T follicular helper cell (primary cell): ENCODE measurements at regions not wholly inside any gene's neighbourhood (a gene's known extent, or its start where the extent isn't known, plus 50 kb on each side); places are given as distances from the start of the nearest gene placed in this dataset.
"Not testable (repeated sequence)": the region's sequence is repeated elsewhere in the genome, so short reads cannot be mapped to it uniquely, and the experiment has no call there.

Source experiments
- DNase-seq: peaks from one replicate; pipeline ENCODE4 v3.0.0-alpha.2; 2020; ENCODE audit warnings: low read depth

DNA sequence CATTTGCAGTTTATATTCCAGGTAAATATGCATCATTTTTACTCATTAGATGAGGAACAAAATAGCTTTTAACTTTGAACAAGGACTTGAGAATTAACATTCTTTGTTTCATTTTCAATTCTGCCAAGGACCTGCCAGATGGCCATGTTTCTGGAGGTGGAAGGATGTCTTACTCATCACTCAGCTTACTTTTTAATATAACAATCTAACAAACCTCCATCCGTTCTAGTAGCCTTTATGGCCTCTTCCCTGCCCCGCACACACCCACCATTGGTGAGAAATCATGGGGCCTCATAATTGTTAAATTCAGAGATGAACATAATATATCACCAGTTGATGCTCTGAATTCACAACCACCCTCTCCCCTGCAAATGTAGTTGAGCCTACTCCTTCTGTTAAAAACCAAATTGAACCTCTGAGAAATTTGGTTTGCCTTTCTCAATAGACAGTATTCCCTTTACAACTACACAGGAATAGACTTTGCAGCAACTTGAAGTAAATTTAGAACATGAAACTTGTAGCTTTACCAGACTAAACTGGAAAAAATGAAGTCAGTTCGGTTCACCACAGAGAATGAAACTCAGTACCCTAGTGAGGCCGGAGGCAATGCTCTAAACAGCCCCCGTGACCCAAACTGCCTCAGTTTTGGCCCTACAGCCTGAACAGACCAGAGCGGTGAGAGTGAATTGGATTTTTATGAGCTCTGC is 50.1 kb upstream of the ACSL4 start:
- DNase-seq, result no peak

DNA sequence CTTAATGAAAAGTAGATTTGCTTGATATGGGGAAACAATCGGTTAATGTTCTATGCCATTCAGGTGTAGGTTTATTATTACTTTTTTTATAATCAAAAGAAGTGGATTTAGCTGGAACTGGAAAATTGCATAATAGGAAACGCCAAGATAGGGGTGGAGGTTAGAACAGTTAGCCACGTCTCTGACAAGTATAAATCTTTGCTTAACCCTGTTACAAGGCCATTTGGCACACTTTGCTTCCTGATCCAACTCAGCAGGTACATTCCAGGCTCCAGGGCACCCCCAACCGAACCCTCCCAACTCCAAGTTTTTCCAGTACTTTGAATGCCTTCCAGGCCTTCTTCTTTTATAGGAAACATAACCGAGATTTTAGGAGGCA is 50.6 kb upstream of the ACSL4 start:
- no peak for DNase-seq

DNA sequence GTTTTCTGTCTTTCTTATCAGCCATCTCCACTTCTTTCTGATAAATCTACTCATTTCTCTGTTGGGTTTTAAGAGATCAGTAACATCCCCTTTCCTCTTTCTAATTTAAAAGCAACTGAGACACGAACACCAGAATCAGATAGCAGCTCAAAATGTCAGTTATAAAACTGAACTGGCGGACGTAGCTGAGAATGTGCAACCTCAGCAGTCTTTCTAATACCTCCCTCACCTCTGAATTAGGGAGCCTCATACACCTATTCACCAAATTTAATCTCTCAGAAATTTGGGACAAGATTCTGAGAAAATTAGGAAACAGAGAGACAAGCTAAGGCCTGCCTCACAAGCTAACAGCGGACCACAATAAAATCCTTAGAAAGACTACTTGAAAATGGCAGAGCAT is 52.0 kb upstream of the ACSL4 start:
- DNase-seq, result no peak

DNA sequence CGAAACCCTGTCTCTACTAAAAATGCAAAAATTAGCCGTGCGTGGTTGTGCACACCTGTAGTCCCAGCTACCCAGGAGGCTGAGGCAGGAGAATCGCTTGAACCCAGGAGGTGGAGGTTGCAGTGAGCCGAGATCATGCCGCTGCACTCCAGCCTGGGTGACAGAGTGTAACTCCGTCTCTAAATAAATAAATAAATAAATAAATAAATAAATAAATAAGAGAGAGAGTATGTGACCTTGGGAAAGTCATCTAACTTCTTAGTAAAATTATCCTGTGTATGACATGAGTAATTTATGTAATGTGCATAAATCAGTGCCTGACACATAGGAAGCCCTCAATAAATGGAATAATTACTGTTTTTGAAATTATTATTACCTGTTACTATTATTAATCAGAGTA is 57.5 kb upstream of the ACSL4 start:
- not testable (repeated sequence) for DNase-seq

DNA sequence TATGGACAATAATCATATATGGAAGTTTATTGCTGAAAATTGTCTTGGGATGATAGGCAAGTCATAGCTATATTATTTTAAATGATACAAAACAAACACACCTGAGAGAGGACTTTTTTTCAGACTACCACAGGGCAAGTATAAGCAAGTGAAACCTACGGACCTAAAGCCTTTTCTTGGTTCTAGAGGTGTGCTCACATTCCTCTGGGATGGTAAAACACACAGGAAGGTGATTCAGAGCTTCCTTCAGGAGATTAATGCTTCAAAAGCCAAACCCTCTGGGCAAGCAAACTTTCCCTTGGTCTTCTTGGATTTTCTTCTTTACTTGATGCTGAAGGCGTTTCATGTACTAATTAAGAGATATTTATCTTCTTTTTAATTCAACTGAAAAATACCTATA is 60.1 kb upstream of the ACSL4 start:
- no peak for DNase-seq

DNA sequence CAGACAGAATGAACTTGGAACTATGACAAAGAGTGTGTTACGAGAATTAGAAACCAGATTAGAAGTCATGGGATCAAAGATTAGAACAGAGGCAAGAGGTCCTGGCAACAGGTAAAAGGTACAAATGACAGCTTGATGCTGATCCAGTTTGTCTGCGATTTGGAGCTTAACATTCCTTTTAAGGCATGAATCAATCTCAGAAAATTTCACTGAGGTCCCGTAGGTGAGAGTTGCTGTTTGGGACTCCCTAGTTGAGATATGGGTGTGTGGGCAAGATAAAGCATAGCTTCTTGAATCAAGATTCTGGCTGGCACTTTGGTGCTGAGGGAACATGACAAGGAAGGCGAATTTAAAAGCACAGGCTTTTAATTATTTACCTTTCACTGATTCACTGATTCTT is 62.6 kb upstream of the ACSL4 start:
- DNase-seq, result no peak

DNA sequence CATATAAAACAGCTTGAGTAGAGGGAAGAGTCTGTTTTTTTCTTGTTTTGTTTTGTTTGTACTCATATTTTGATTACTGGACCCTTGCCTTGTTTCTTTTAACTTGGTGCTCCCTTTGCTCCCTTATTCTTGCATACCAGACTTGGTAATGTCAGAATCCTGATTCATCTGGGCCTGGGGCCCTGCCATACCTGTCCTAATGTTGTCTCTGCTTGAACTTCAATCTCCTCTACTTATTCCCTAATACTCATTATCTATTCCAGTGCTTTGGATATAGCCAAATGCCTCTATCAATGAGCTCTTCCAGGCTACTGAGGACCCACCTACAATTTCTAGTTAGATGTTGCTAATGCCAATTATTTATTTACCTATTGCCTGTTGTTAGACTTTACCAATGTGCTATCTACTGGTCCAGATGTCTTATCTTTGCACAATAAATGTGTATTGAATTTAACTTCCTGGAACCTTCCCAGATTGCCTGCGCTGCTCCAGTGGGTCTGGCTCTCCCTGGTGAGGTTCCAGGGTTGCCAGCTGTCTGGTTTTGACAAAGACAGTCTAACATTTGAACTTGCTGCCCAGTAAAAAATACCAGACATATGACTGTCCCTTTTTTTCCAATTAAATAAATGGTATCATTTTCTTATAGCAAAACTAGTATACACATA is 64.4 kb upstream of the ACSL4 start:
- DNase-seq, result no peak

DNA sequence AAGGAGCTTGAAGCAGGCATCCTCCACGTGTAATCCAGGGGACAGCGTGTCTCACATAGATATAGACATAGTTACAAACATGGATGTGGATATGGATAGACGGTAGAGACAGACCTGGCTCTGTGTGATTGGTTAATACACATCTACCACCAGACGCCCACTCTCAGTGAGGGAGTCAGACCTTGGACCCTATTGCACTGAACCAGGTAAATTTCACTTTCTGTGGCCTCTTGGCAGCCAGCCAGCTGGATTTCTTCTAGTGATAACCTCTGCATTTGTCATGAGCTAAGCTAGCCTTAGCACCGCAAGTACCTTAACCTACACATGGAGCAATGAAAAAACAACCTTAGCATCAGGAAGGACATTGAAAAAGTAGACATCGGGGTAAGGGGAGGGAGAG is 79.2 kb upstream of the ACSL4 start:
- no peak for DNase-seq

DNA sequence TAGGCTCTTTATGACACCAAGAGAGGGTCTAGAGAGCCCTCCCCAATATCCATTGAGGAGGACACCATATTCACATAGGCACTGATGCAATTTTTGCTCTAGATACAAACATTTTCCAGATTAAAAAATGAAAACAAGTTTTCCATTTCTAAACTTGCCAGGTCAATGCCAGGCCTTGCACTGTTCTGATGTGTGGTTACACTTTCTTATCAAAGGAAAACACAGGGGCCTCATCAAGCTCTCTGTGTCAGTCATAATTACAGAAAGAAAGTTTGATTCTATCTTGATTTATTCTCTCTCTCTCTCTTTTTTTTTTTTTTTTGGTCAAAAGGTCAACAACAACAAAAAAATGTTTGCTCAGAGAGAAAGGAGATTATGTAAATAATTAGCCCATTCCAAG is 80.2 kb upstream of the ACSL4 start:
- DNase-seq, result no peak

DNA sequence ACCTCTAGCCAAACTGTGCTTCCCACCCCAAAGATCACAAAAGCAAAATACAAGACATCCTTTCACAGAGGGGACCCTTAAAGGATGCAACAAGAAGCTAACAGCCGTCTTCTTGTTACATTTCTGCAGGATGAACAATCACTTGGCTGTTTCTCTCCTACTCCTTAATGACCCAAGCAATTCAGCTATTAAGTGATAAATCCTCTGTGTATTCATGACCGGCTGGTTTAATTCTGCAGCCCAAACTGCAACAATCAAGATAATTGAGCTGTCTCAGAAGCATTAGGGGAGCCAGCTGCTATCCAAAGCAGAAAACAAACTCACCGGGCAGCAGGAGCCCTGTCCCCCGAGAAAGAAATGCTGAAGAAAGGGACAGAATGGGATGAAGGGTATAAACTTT is 85.9 kb upstream of the ACSL4 start:
- DNase-seq, result no peak

DNA sequence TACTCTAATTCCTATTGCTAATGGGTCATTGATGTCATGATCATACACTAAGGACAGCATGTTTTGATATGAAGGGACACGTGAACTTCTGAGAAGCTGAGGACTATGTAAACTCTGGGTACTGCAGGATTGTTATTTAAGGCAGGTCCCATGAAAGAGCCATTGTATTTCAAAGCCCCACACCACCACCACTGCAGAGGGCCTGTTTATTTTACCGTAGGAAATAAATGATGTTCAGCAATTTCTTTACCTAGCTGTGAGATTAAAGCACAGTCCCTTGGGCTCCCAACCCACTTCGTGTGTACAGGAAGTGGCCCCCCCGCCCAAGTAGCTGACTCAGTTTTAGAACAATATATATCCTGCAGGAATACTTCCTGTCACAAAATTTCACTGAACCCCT is 89.8 kb upstream of the ACSL4 start:
- DNase-seq, result no peak

DNA sequence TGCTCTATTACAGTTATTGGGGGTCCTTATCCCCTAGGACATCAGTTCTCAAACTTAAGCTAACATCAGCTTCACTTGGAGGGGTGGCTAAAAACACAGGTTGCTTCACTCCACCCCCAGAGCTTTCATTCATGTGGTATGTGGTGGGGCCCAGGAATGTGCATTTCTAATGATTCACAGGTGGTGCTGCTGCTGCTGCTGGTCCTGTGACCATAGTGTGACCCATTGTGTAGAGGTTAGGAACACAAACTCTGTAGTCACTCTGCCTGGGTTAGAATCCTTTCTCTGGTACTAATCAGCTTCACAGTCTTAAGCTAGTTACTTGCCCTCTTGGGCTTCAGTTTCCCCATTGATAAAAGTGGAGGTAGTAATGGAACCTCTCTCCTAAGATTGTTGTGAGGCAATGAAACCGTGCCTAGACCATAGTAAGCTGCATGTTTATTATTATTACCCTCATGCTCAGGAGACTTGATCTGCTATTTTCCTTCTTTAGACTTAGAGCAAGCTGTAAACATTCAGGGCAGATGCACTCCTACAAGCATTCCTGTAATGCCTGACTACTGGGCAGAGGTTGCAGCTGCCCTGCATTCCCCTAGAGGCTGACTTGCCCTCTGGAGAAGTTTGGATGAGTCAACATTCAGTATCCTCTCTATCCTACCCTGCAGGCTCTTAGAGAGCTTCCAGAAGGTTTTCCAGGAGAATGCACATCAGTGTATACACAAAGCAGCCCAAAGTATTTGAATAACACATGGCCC is 94.1 kb upstream of the ACSL4 start:
- DNase-seq, result no peak

DNA sequence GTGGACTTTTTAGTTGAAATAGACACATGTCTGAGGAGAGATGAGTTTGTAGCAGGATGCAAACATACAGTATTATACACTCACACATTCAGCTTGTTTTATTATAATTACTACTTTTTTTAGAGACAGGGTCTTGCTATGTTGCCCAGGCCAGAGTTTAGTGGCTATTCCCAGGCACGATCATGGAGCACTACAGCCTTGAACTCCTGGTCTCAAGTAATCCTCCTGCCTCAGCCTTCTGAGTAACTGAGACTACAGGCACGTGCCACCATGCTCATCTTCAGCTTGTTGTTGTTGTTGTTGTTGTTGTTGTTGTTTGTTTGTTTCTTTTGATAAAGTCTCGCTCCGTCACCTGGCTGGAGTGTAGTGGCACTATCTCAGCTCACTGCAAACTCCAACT is 94.7 kb upstream of the ACSL4 start:
- DNase-seq, result no peak

DNA sequence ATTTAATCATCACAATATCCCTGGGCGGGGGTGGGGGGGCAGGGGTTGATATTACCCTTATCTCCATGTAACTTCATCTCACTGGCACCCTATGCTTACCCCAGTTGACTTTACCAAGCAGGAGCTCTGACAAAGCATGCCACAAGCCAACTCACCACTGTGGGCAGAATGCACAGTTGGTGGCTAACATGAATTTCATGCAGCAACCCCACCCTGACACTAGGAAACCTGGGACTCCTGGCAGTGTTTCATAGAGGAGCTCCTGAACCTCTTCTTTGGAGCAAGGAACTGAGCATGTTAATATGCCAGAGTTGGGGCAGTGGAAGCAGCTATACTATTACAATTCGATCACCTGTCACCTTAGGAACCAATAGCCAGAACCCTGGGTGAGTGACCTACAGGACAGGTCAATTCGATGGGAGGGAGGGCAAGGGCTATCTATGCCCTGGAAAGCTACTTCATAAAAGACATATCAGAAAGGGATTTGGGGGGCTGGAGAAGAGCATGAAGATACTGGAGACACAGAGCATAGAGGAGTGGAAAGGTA is 97.2 kb upstream of the ACSL4 start:
- no peak for DNase-seq

DNA sequence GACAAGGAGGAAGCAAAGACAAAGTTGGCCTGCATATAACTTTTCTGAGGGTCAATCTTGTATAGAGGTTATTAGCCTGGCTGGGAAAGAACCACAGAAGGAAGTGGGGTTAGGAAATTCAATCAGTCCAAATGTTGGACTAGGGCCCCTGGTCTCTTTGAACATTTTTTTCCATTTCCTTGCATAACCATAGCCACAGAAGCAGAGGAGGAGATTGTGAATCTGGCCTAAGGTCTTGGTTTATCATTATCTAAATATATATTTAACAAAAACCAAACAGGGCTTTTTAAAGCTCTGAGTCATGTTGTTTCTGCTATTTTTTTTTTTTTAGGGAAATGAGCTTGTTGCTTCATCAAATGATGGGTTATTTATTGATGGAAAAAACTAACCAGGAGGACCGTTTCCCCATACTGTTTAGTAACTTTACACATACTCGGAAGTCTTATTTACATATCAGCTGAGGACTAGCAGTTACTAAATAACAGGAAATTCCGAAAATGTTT is 97.7 kb upstream of the ACSL4 start:
- no peak for DNase-seq

DNA sequence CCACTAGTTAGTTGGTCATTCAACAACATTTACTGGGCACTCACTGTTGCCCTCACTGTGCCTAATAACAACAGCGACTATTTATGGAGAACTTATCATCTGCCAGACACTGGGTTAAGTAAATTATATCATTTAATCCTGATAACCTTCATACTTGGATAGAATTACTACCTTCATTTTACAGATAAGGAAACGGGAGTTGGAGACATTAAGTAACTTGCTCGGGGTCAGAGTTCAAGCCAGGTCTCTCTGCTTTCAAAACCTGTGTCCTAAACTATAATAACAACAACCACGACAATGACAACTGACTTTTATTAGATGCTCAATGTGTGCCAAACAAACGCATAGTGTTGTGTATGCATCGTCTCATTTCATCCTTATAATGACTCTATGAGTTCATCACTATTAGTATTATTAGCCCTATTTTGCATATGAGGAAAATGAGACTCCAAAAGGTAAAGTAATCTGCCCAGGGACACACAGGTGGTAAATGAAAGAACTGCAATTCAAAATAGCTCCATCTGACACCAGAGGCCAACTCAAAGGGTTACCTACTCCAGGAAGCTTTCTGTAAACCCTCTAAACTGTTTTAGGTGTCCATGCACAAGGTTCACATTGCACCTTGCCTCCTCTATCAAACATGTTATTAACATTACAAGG is 98.4 kb upstream of the ACSL4 start:
- DNase-seq, result no peak

DNA sequence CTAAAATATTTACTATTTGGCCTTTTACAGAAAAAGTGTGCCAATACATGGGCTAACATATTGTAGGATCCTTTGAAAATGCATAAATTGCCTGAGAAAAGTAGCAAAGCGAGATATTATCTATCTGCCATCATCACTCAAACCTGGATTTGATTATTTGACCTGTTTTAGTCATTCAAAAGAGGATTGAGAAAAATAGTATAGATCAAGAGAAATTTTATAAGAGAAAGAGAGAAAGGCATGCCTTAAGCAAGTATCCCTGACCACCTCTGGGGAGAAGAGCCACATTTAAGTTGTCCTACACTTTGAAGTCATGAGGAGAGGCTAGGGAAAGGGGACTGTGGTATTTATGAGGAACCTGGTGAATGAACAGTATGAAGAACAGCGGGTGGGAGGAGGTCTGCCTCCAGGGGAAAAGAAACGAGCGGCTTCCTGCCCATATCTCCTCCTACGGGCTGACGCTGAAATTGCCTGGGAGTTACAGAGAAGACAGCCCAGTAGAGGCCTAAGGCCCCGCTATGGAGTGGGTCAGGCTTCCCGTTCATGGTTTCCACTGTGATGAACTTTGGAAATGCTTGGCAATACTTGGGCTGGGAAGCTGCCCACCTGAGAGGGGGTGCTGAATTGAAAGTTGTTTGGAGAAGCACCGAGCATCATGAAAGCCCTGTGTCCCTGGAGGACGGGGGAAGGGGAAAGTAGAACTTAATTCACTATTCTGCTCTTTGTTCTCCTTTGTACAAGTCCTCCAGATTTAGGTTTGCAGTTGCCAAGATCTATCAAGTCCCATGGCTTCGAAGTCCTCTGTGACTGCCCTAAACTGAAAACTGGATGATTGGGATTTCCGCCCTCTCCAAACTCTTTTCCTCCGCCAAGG is 106.9 kb upstream of the ACSL4 start:
- DNase-seq, result no peak

DNA sequence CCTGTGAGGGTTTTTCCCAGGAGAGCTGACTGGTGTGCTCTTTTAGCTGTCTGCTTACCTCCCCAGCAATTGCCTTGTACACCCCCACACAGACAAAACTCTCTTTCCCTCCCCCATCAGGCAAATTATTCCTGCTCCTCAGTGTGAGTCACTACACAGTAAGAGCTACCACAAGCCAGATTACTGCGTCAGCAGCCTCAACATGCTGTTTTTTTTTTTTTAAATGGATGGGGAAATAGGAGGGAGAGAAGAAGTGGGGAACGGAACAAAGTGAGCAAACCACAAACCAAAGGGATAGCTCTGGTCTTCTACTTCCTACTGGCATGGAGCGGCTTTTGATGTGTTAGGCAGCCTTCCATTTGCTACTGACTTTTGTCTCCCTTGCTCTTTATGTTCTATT is 107.5 kb upstream of the ACSL4 start:
- no peak for DNase-seq

DNA sequence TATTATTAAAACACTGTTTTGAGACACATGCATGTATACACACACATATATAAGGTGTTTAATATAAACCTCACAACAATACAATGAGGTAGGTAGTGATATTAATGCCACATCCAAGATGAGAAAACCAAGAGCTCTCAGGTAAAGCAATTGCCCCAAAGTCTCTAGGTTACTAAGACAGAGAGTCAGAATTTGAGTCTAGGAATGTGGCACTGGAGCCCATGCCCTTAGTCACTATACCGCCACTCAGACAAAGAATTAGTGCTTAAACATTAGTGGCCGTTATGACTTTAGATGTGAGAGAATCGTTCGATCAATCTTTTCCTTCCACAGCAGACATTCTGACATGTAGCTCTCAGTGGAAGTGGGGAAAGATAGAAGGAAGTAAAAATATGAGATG is 108.2 kb upstream of the ACSL4 start:
- DNase-seq, result no peak

DNA sequence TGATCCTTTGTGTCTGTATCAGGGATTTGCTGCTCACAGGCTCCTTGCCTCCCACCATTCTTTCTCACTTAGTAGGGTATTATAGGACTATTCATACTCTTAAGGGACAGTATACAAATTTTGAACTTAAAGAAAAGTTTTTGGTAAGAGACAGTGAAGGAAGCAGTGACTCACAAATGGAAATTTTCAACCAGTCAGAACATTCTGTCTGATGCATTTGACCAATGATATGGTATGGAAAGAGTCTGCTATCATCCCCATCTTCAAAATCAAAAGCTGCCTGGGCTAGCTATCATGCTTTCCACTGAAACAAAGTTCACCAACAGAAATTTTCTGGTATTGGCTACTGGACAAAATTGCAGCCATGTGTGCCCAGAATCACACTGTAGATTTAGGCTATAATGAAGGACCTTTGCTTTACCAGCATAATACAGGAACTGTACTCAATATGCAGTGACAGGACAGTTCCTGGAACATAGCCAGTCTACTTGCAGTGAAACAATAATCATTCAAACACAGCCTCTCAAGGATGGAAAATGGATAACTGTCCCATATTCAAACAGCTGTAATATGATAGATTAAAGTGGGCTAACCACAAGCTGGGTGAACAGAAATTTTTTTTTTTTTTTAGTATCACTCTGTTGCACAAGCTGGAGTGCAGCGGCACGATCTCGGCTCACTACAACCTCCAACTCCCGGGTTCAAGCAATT is 109.0 kb upstream of the ACSL4 start:
- DNase-seq, result no peak

DNA sequence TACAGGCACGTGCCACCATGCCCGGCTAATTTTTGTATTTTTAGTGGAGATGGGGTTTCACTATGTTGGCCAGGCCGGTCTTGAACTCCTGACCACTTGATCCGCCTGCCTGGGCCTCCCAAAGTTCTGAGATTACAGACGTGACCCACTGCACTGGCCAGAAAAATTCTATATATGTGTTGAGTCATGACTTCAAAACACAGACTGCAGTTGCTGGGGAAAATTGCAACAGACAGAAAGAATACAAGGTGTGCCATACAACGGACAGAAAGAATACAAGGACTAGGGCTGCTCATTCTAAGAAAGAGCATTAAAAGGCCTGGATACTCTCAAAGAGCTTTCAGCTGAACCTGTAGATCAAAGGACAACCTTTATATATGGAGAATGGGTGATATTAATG is 109.6 kb upstream of the ACSL4 start:
- DNase-seq, result no peak
